Chondrocyte (in vitro differentiated cells): ENCODE measurements at regions not wholly inside any gene's neighbourhood (a gene's known extent, or its start where the extent isn't known, plus 50 kb on each side); places are given as distances from the start of the nearest gene placed in this dataset.

ENCODE experiments used
- DNase-seq: peaks from one replicate; pipeline ENCODE4 v3.0.0; 2021; ENCODE audit warnings: mixed read lengths, low spot score
- H3K27ac Mint-ChIP-seq: one replicate; pipeline ENCODE4 v1.8.0; 2021; ENCODE audit warnings: mild to moderate bottlenecking, moderate library complexity, mixed read lengths; ENCODE audit not compliant: unreplicated experiment
- H3K27me3 Mint-ChIP-seq: 2 replicates; pipeline ENCODE4 v1.8.0; 2021; ENCODE audit warnings: low read depth, mixed read lengths
- H3K36me3 Mint-ChIP-seq: 2 replicates; pipeline ENCODE4 v1.8.0; 2021; ENCODE audit warnings: low read depth, mixed read lengths
- H3K4me1 Mint-ChIP-seq: 2 replicates; pipeline ENCODE4 v1.8.0; 2021; ENCODE audit warnings: low read depth, mild to moderate bottlenecking, mixed read lengths
- H3K4me3 Mint-ChIP-seq: one replicate; pipeline ENCODE4 v1.8.0; 2021; ENCODE audit warnings: mild to moderate bottlenecking, moderate library complexity, mixed read lengths; ENCODE audit not compliant: unreplicated experiment
- H3K9me3 Mint-ChIP-seq: 2 replicates; pipeline ENCODE4 v1.8.0; 2021; ENCODE audit warnings: low read depth, mixed read lengths
- TF ChIP-seq, protein P1 (sequence below): fragments of 200-600 bp; sonication (generic); IDR thresholded peaks from 2 replicates; pipeline ENCODE4 v1.5.0; 2021; ENCODE audit warnings: antibody characterized with exemption, mild to moderate bottlenecking, moderate library complexity

- no peak for DNase-seq
- no peak overlapping the region for H3K4me3 Mint-ChIP-seq
- TF ChIP-seq, protein P1, sequence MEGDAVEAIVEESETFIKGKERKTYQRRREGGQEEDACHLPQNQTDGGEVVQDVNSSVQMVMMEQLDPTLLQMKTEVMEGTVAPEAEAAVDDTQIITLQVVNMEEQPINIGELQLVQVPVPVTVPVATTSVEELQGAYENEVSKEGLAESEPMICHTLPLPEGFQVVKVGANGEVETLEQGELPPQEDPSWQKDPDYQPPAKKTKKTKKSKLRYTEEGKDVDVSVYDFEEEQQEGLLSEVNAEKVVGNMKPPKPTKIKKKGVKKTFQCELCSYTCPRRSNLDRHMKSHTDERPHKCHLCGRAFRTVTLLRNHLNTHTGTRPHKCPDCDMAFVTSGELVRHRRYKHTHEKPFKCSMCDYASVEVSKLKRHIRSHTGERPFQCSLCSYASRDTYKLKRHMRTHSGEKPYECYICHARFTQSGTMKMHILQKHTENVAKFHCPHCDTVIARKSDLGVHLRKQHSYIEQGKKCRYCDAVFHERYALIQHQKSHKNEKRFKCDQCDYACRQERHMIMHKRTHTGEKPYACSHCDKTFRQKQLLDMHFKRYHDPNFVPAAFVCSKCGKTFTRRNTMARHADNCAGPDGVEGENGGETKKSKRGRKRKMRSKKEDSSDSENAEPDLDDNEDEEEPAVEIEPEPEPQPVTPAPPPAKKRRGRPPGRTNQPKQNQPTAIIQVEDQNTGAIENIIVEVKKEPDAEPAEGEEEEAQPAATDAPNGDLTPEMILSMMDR = no peak
- H3K27ac Mint-ChIP-seq = no peak overlapping the region
- peaks cover 6% of the 10 kb centered on the region for H3K27me3 Mint-ChIP-seq
- peaks cover 24% of the 10 kb centered on the region for H3K4me1 Mint-ChIP-seq
- peaks cover 2% of the 10 kb centered on the region for H3K36me3 Mint-ChIP-seq
- peaks cover 6% of the 10 kb centered on the region for H3K9me3 Mint-ChIP-seq
Observed at GRCh38 chr4:92235731-92236130, 68.0 kb upstream of the GRID2 start.

DNA sequence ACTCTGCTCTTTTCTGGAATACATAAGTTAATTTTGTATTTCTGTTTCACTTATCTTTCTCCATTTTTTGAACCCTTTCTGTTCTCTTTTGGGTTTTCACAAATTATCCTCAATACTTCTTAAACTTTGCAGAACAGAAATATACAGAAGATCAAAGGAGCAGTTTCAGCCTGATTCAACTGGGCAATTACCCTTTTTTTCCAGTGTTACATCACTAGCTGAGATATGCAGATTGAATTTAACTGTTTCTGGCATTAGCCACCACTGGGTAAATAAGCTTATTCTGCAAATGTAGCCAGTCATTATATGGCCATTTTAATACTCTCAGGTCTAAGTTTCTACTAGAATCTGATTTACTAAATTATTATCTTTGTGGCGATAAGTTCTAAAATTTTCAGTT lies 66.9 kb upstream of the GRID2 start:
- Mint-ChIP-seq H3K27me3 (peaks cover 6% of the 10 kb centered on the region), H3K9me3 (peaks cover 6% of the 10 kb centered on the region), H3K36me3 (peaks cover 2% of the 10 kb centered on the region), H3K4me1 (peaks cover 20% of the 10 kb centered on the region), H3K27ac (no peak overlapping the region), H3K4me3 (no peak overlapping the region)
- TF ChIP-seq, protein P1 = no peak
- DNase-seq = no peak

DNA sequence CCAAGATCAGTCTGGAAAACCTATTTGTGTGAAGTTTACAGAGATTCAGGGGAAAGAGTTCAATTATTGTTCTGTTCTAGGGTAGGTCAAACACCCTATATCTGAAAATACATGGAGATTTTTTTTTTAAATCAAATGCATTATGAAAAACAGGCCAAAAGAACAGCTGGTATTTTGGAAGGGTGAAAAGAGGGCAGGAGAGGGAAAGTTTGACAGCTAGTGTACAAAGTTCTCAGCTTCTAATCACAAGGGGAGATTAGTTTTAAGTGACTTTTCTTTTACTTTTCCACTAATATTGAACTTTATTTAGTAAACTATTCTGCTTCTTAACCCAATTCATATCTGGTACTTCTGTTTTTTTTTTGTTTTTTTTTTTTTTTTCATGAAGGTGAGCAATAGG lies 66.2 kb upstream of the GRID2 start:
- Mint-ChIP-seq H3K27me3 (peaks cover 6% of the 10 kb centered on the region), H3K9me3 (peaks cover 6% of the 10 kb centered on the region), H3K4me3 (no peak overlapping the region), H3K4me1 (peaks cover 20% of the 10 kb centered on the region), H3K27ac (no peak overlapping the region), H3K36me3 (peaks cover 2% of the 10 kb centered on the region)
- no peak for DNase-seq
- TF ChIP-seq, protein P1 = no peak

DNA sequence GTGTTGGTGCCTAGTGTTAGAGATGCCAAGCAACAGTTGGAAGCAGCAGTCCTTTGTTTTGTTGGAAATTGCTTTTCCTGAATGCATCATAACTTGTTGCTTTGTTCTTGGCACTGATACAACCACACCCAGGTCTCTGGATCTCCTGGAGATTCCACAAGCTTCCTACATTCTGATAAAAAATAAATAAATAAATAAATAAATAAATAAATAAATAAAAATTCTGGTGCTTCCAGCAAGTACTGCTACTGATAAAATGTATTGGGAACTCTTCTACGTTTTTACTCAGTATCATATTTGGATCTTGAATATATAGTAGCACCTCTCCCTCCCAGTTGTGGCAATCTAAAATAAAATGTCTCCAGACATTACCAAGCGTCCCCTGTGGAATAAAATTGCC lies 62.7 kb upstream of the GRID2 start:
- H3K4me1 Mint-ChIP-seq = no peaks in the 10 kb centered on the region
- H3K36me3 Mint-ChIP-seq = peaks cover 2% of the 10 kb centered on the region
- no peak overlapping the region for H3K4me3 Mint-ChIP-seq
- H3K27me3 Mint-ChIP-seq = peaks cover 10% of the 10 kb centered on the region
- peaks cover 6% of the 10 kb centered on the region for H3K9me3 Mint-ChIP-seq
- no peak overlapping the region for H3K27ac Mint-ChIP-seq
- TF ChIP-seq, protein P1 = no peak
- DNase-seq = no peak

GRCh38 chr4:92246384-92246783 lies 57.4 kb upstream of the GRID2 start:
- H3K9me3 Mint-ChIP-seq = peaks cover 10% of the 10 kb centered on the region
- no peaks in the 10 kb centered on the region for H3K36me3 Mint-ChIP-seq
- no peak for DNase-seq
- peaks cover 4% of the 10 kb centered on the region for H3K27me3 Mint-ChIP-seq
- no peaks in the 10 kb centered on the region for H3K4me1 Mint-ChIP-seq
- no peak overlapping the region for H3K27ac Mint-ChIP-seq
- TF ChIP-seq, protein P1 = no peak
- H3K4me3 Mint-ChIP-seq = no peak overlapping the region
